Limb (tissue), 2 donors: ENCODE measurements at regions not wholly inside any gene's neighbourhood (a gene's known extent, or its start where the extent isn't known, plus 50 kb on each side); places are given as distances from the start of the nearest gene placed in this dataset.
"Not testable (repeated sequence)": the region's sequence is repeated elsewhere in the genome, so short reads cannot be mapped to it uniquely, and the experiment has no call there.

ENCODE experiments used
- DNase-seq, 2 donors: peaks; one replicate each; pipeline ENCODE4 v3.0.0-alpha.2; 2016; ENCODE audit errors: extremely low spot score in 2 of 2

- not testable (repeated sequence) for DNase-seq
Observed at GRCh38 chr18:33819692-33820343, 241.8 kb downstream of the ASXL3 start.

- no peak for DNase-seq
Observed at GRCh38 chr18:33818145-33818544, 240.1 kb downstream of the ASXL3 start.

GRCh38 chr18:33817096-33817495, 239.1 kb downstream of the ASXL3 start:
- DNase-seq = no peak

GRCh38 chr18:33814546-33814945, 236.5 kb downstream of the ASXL3 start:
- DNase-seq = no peak

GRCh38 chr18:33812186-33812585, 234.2 kb downstream of the ASXL3 start:
- DNase-seq = no peak

GRCh38 chr18:33805592-33805991, 227.6 kb downstream of the ASXL3 start:
- DNase-seq = no peak

- DNase-seq = peak in 1 of 2 donors; percentile 36
Observed at GRCh38 chr18:33804258-33804657, 226.2 kb downstream of the ASXL3 start.

GRCh38 chr18:33803636-33804035, 225.6 kb downstream of the ASXL3 start:
- no peak for DNase-seq

- no peak for DNase-seq
Observed at GRCh38 chr18:33802955-33803354, 224.9 kb downstream of the ASXL3 start.
